SK-N-SH (cell line): ENCODE measurements at regions not wholly inside any gene's neighbourhood (a gene's known extent, or its start where the extent isn't known, plus 50 kb on each side); places are given as distances from the start of the nearest gene placed in this dataset.

Experiments used
- CTCF ChIP-seq: fragments of 200-600 bp; sonication (generic); IDR thresholded peaks from 2 replicates; pipeline ENCODE4 v1.6.1; 2017; ENCODE audit warnings: antibody characterized with exemption, mild to moderate bottlenecking, moderate library complexity
- EP300 ChIP-seq, 2 experiments: IDR thresholded peaks; 2 replicates each; pipeline versions ENCODE4 v1.4.0 to v1.6.1; 2012; ENCODE audit warnings: borderline replicate concordance in 1 of 2, low read depth in 1 of 2, low read length in 1 of 2
- GABPA ChIP-seq: IDR thresholded peaks from 2 replicates; pipeline ENCODE4 v1.4.0; 2012; ENCODE audit warnings: low read depth, mild to moderate bottlenecking
- GATA2 ChIP-seq: sonication (generic); formaldehyde crosslinking; IDR thresholded peaks from 2 replicates; pipeline ENCODE4 v1.5.0; 2020; ENCODE audit warnings: mild to moderate bottlenecking, missing genetic modification reagents
- JUND ChIP-seq: IDR thresholded peaks from 2 replicates; pipeline ENCODE4 v1.4.0; 2012
- NRF1 ChIP-seq: IDR thresholded peaks from 2 replicates; pipeline ENCODE4 v1.6.1; 2012; ENCODE audit warnings: low read depth, mild to moderate bottlenecking, low read length
- POLR2AphosphoS5 ChIP-seq: IDR thresholded peaks from 2 replicates; pipeline ENCODE4 v1.6.1; 2012; ENCODE audit warnings: low read depth, low read length
- RFX5 ChIP-seq: IDR thresholded peaks from 2 replicates; pipeline ENCODE4 v1.6.1; 2012; ENCODE audit warnings: mild to moderate bottlenecking, improper control_type of control experiment, low read length
- SIN3A ChIP-seq: IDR thresholded peaks from 2 replicates; pipeline ENCODE4 v1.6.1; 2012; ENCODE audit warnings: low read depth, mild to moderate bottlenecking, low read length, moderate library complexity, borderline replicate concordance
- TAF1 ChIP-seq: IDR thresholded peaks from 2 replicates; pipeline ENCODE4 v1.6.1; 2012; ENCODE audit warnings: low read depth, mild to moderate bottlenecking, low read length, moderate library complexity, borderline replicate concordance
- YY1 ChIP-seq: IDR thresholded peaks from 2 replicates; pipeline ENCODE4 v1.4.0; 2012; ENCODE audit warnings: low read depth, mild to moderate bottlenecking
- TF ChIP-seq, protein P1 (sequence below): IDR thresholded peaks from 2 replicates; pipeline ENCODE4 v1.4.0; 2012; ENCODE audit warnings: low read depth
- TF ChIP-seq, protein P2 (sequence below): IDR thresholded peaks from 2 replicates; pipeline ENCODE4 v1.6.1; 2012; ENCODE audit warnings: mild to moderate bottlenecking, low read depth, low read length, moderate library complexity
- TF ChIP-seq, protein P3 (sequence below): fragments of 150-350 bp; IDR thresholded peaks from 2 replicates; pipeline ENCODE4 v1.6.1; 2017; ENCODE audit warnings: antibody characterized with exemption, low read length, low read depth, borderline replicate concordance

DNA sequence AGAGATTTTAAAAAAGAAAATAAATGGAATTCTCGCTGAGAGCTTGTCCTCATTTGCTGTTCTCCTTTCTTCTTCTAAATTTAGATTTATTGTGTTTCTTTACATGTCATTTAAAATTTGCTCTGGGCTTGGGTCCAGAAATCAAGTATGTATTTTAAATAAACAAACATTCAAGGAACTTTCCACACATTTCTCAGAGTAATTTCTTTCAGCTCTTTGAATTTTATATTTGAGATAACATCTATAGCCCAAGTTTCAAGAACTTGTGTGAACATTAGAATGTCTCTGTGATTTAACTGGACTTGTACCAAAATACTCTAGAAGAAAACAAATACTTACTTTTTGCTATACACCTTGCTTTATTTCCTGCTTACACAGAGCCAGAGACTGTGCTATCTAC, 192.3 kb downstream of the TMEM200A start:
- TF ChIP-seq POLR2AphosphoS5 (no peak), CTCF (no peak), YY1 (no peak), EP300 (IDR thresholded peaks at IDR 0.05; ENCODE audit: borderline replicate concordance in 1 of 2, low read depth in 1 of 2, low read length in 1 of 2) (no peak), NRF1 (no peak), SIN3A (no peak), JUND (no peak), GABPA (no peak), TAF1 (no peak), GATA2 (CRISPR knock-in tag) (no peak), RFX5 (no peak)
- TF ChIP-seq, protein P1, sequence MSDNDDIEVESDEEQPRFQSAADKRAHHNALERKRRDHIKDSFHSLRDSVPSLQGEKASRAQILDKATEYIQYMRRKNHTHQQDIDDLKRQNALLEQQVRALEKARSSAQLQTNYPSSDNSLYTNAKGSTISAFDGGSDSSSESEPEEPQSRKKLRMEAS = no peak
- TF ChIP-seq, protein P2, sequence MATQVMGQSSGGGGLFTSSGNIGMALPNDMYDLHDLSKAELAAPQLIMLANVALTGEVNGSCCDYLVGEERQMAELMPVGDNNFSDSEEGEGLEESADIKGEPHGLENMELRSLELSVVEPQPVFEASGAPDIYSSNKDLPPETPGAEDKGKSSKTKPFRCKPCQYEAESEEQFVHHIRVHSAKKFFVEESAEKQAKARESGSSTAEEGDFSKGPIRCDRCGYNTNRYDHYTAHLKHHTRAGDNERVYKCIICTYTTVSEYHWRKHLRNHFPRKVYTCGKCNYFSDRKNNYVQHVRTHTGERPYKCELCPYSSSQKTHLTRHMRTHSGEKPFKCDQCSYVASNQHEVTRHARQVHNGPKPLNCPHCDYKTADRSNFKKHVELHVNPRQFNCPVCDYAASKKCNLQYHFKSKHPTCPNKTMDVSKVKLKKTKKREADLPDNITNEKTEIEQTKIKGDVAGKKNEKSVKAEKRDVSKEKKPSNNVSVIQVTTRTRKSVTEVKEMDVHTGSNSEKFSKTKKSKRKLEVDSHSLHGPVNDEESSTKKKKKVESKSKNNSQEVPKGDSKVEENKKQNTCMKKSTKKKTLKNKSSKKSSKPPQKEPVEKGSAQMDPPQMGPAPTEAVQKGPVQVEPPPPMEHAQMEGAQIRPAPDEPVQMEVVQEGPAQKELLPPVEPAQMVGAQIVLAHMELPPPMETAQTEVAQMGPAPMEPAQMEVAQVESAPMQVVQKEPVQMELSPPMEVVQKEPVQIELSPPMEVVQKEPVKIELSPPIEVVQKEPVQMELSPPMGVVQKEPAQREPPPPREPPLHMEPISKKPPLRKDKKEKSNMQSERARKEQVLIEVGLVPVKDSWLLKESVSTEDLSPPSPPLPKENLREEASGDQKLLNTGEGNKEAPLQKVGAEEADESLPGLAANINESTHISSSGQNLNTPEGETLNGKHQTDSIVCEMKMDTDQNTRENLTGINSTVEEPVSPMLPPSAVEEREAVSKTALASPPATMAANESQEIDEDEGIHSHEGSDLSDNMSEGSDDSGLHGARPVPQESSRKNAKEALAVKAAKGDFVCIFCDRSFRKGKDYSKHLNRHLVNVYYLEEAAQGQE = no peak
- TF ChIP-seq, protein P3, sequence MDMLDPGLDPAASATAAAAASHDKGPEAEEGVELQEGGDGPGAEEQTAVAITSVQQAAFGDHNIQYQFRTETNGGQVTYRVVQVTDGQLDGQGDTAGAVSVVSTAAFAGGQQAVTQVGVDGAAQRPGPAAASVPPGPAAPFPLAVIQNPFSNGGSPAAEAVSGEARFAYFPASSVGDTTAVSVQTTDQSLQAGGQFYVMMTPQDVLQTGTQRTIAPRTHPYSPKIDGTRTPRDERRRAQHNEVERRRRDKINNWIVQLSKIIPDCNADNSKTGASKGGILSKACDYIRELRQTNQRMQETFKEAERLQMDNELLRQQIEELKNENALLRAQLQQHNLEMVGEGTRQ = no peak
